OCI-M2 (cell line): ENCODE measurements at regions not wholly inside any gene's neighbourhood (a gene's known extent, or its start where the extent isn't known, plus 50 kb on each side); places are given as distances from the start of the nearest gene placed in this dataset.
"Not testable (repeated sequence)": the region's sequence is repeated elsewhere in the genome, so short reads cannot be mapped to it uniquely, and the experiment has no call there.

Source experiments
- DNase-seq: peaks from one replicate; lab custom pipeline; 2025; ENCODE audit not compliant: unreplicated experiment; lab: John Stamatoyannopoulos, UW

DNA sequence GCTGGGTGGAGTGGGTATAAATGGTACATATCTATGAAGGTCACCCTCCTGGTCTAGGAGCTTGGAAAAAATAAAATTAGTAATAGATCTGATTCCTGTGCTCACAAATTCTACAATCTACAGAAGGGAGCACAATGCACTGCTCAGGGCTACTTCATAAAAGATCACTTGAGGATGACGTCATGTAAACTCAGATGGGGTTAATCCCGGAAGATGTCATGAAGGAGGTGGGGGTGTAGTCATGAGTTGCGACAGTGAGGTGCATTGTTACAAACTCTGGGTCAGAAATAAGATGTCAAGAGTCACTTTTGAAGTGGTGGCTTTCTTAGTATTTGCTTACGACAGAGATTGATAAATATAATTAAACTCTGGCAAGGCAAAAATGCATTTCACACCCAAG is 68.2 kb downstream of the LHX9 start:
- DNase-seq, result no peak

GRCh38 chr1:197986817-197987216 is 69.6 kb downstream of the LHX9 start:
- DNase-seq, result no peak

GRCh38 chr1:197987294-197987693 is 70.1 kb downstream of the LHX9 start:
- DNase-seq, result no peak

DNA sequence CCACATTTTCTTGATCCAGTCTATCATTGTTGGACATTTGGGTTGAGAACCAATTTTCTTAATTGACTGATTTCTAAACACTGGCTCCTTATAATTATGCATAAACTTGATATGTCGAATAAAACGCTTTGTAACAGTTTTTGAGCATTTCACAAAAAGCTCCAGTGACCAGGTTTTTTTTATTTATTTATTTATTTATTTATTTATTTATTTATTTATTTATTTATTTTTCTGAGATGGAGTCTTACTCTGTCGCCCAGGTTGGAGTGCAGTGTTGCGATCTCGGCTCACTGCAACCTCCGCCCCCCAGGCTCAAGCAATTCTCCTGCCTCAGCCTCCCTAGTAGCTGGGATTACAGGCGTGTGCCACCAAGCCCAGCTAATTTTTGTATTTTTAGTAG is 71.4 kb downstream of the LHX9 start:
- not testable (repeated sequence) for DNase-seq

DNA sequence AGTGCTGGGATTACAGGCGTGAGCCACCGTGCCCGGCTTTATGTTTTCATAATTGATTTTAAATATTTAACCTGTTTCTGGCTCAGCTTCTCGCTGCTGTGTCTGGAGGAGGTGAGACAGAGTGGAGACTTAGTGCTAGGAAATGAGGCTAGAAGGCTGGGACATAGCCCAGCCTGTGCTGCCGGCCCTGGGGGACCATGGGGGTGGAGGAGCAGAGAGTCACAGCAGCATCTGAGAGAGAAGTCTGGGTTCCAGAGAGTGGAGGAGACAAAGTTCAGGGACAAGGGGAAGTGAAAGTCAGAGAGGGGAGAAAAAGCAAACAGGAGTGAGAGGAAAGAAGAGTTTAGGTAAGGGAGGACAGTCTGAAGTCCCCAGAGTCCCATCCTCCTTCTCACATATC is 71.9 kb downstream of the LHX9 start:
- no peak for DNase-seq

- DNase-seq, result no peak
Measured at GRCh38 chr1:197991594-197991993, 74.4 kb downstream of the LHX9 start.

- DNase-seq, result no peak
Measured at GRCh38 chr1:197994907-197995407, 77.8 kb downstream of the LHX9 start.

- no peak for DNase-seq
Measured at GRCh38 chr1:197995408-197996258, 78.5 kb downstream of the LHX9 start.

- not testable (repeated sequence) for DNase-seq
Measured at GRCh38 chr1:197996259-197996512, 79.0 kb downstream of the LHX9 start.

- DNase-seq, result no peak
Measured at GRCh38 chr1:197998110-197998509, 80.9 kb downstream of the LHX9 start.

DNA sequence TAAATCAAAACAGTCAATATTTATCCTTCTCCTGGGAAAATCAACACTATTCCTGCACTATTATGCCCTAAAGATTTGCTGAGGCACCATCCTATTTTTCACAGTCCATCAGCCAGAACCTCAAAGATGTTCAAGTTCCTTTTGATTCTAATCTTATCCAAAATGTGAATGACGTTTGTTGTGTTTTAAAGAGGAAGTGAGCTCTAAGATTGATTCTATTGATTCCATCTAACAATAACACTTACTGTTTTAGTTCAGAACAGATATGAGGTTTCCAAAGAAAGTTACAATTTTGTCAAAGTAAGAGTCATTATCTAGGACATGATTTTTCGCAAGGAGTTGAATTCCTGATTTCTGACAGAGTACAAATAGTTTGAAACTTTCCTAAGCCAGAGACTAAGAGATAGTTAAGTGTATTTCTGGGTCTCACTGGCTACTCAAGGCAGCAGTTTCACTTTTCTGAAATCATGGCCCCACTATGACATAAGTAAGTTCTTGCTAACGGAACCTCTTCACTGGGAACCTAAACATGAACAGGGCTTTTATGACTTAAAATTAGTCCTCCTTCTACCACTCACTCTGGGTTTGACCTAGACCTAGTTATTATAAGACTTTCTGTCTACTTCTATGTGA is 84.7 kb downstream of the LHX9 start:
- DNase-seq, result no peak

GRCh38 chr1:198003468-198003867 is 86.3 kb downstream of the LHX9 start:
- DNase-seq, result no peak

DNA sequence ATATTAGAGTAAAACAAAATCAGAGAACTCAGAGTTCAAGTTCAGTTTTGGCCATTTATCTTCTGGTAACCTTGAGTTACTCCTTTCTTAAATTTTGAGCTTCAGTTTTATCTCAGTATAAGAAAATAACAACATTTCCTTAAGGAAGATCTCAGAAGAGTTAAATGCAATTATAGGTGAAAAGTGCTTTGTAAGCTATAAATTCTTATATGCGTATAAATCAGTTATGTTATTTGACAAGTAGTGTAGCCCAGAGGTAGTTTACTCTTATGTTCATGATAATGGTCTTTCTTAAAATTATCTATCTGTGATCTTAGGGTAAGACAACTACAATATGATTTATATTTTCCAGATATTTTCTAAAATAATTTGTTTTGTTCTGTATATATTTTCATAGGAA is 89.8 kb downstream of the LHX9 start:
- DNase-seq, result no peak

- no peak for DNase-seq
Measured at GRCh38 chr1:198007687-198008607, 90.8 kb downstream of the LHX9 start.

GRCh38 chr1:198014355-198014754 is 97.2 kb downstream of the LHX9 start:
- DNase-seq, result no peak

DNA sequence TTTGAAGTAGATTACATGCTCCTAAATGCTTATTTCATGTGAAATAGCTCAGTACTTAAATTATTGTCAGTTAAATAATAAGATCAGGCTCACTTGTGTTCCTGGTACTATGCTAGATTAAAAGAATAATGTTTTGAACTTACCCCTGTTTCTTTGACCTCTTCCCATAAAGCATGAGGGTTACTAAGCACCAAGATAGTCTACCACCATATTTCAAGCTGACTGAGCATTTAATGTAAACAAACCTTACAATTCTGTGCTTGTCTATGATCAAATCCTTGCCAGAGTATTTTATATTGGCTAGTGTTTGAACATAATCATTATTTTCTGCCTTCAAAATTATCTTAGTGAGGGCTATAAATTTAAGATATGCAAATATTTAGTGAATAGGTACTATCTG is 98.1 kb downstream of the LHX9 start:
- no peak for DNase-seq

GRCh38 chr1:198018529-198018928 is 101.4 kb downstream of the LHX9 start:
- DNase-seq, result no peak

DNA sequence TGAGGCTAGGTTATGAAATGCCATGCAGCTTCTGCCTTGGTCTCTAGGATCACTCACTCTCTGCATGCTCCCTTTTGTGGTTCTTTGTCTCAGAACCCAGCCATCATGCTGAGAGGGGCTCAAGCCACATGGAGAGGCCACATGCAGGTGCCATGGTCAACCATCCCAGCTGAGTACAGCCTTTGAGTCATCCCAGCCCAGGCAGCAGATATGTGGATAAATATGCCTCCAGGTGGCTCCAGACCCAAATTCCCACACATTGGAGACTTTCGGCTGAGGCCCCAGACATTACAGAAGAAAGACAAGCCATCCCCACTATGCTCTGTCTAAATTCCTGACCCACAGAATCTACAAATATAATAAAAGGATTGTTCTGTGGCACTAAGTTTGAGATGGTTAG is 102.0 kb downstream of the LHX9 start:
- DNase-seq, result no peak

DNA sequence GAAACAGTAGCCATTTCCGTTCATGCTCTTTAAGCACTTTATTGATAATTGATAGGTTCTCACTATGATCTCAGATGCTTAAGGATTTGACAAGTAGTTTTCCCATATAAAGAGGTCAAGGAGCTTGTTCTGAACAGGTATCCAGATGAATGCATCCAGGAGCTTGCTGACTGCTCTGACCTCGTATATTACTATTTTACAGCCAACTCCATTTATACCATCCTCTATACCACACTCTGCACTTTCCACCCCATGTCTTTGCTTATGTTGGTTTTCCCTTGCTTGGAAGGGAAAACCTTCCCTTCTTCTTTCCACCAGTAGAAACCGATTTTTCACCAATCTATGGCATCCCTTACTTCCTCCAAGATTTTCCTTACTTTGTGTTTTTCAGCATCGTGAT is 107.2 kb downstream of the LHX9 start:
- DNase-seq, result no peak

DNA sequence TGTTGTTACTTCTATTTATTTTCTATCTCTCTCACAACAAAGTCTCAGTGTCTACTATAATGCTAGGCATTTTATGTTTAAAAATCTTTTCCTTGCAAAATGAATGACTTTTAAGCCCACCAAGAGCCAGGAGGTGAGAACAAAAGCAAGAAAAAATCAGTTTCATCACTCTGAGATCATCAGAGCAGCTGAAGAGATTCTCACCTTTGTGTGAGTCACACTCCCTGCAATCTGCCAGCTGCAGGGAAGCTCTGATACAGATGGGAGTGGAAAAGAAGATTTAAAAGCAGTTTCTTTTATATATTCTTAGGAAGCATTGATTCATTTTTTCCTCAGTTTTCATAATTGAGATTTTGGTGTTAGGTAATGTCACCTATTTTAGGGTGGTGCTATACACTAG is 107.6 kb downstream of the LHX9 start:
- DNase-seq, result no peak

DNA sequence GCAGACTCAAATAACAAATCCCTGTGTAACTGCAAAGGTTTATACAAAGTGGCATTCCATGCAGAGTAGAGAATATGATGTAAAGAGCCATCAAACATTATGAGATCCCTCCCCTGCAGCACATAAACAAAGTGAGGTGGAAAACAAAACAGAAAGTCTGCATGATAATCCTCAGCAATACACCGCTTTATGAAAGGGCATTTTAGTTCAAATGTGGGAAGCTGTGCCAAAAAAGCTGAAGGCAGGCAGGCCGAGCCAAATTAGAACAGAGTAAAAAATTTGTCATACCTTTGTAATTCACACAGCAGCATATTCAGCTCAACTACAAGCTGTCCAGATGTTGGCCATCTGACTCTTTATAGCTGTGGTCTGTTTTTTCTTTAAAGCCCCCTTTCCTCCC is 113.5 kb downstream of the LHX9 start:
- DNase-seq, result no peak

- DNase-seq, result no peak
Measured at GRCh38 chr1:198031086-198031485, 113.9 kb downstream of the LHX9 start.
